ENCODE measurements at regions not wholly inside any gene's neighbourhood (a gene's known extent, or its start where the extent isn't known, plus 50 kb on each side); places are given as distances from the start of the nearest gene placed in this dataset.
A peak's percentile ranks its signal among the peaks of the same experiment; 100 is the strongest.

DNA sequence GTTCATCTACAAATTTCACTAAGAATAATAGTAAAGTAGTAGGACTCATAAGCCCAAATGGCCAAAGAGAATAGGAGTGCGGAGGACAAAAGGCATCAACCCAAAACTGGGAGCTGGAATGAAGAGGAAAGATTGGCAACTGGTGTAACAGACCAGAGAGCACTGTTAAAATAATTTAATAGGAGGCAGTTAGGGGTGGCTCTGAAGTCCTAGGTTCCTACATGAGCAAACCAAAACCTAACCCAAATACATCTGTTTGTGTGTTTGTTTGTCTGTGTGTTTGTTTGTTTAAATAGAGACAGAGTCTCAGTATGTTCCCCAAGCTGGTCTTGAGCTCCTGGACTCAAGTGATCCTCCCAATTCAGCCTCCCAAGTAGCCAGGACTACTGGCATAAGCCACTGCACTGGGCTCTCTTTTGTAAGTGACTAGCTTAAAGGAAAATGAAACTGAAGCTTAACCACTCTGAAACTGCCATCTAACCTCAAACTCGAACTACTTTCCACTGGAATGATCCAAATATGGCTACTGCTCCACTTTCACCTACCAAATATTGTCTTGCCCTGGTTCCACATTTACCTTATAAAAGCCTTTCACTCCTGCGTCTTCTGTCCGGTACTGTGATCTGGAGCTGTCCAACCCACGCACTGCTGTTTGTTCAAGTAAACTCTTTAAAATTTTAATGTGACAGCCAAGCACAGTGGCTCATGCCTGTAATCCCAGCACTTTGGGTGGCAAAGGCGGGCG is 94.9 kb downstream of the AKR1D1 start:
- ATAC-seq (no peak), DNase-seq (ENCODE audit: low read depth, low spot score) (no peak)
- Histone ChIP-seq H3K27ac (ENCODE audit: low read depth, low read length) (no peak overlapping the region), H3K36me3 (ENCODE audit: control insufficient read depth in 1 of 2, insufficient read depth in 2 of 2, low read length in 2 of 2) (no peaks in the 10 kb centered on the region; a peak in 1 of 4 replicates), H3K9me2 (ENCODE audit: insufficient read depth) (no peaks in the 10 kb centered on the region), H2AFZ (ENCODE audit: low read depth, low read length, poor library complexity, severe bottlenecking) (no peak overlapping the region), H3K9ac (ENCODE audit: low read length) (no peak overlapping the region), H3K4me3 (replicated peaks in 1 of 2; ENCODE audit: low read depth in 1 of 2, low read length in 2 of 2) (no peak overlapping the region), H4K20me1 (ENCODE audit: insufficient read depth) (no peaks in the 10 kb centered on the region), H3K79me2 (ENCODE audit: insufficient read depth, low read length) (no peaks in the 10 kb centered on the region), H3K9me3 (ENCODE audit: control insufficient read depth in 1 of 2, insufficient read depth in 1 of 2, low read depth in 1 of 2, low read length in 2 of 2) (no peaks in the 10 kb centered on the region), H3K4me2 (ENCODE audit: low read length) (no peak overlapping the region), H3K4me1 (ENCODE audit: control insufficient read depth in 1 of 2, insufficient read depth in 2 of 2, low read length in 2 of 2) (no peaks in the 10 kb centered on the region), H3K27me3 (ENCODE audit: insufficient read depth, low read length) (no peaks in the 10 kb centered on the region)
- no TSS peak for BruUV-seq (replicated peaks)
- POLR2A ChIA-PET = no interaction called here
- CTCF ChIA-PET = interaction anchor here (1.2 kb wide), 1 partner anchor 10 kb away, joined by 3 read pairs; no protein-coding TSS in a partner anchor
- intact Hi-C loops (cut with micrococcal nuclease) = no loop called here
- TF ChIP-seq, protein P1, sequence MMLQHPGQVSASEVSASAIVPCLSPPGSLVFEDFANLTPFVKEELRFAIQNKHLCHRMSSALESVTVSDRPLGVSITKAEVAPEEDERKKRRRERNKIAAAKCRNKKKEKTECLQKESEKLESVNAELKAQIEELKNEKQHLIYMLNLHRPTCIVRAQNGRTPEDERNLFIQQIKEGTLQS (IDR thresholded peaks at IDR 0.05) = no peak
- TF ChIP-seq REST (IDR thresholded peaks at IDR 0.05; ENCODE audit: low read depth) (0 out of 2 replicates have a peak, but pooled peaks have one; percentile 6), EZH2 (IDR thresholded peaks at IDR 0.05) (no peak), ZFX (IDR thresholded peaks at IDR 0.05) (no peak)
- RAD21 ChIA-PET (ENCODE audit: low non-redundant PET in 1 of 2, low total read pairs in 2 of 2, uncharacterized antibody in 2 of 2, unreplicated experiment in 2 of 2) = no interaction called here

- Histone ChIP-seq H4K20me1 (ENCODE audit: insufficient read depth) (no peaks in the 10 kb centered on the region), H3K79me2 (ENCODE audit: insufficient read depth, low read length) (no peaks in the 10 kb centered on the region), H3K9ac (ENCODE audit: low read length) (no peak overlapping the region), H3K36me3 (ENCODE audit: control insufficient read depth in 1 of 2, insufficient read depth in 2 of 2, low read length in 2 of 2) (no peaks in the 10 kb centered on the region; a peak in 1 of 4 replicates), H2AFZ (ENCODE audit: low read depth, low read length, poor library complexity, severe bottlenecking) (no peak overlapping the region), H3K4me1 (ENCODE audit: control insufficient read depth in 1 of 2, insufficient read depth in 2 of 2, low read length in 2 of 2) (no peaks in the 10 kb centered on the region), H3K27ac (ENCODE audit: low read depth, low read length) (no peak overlapping the region), H3K9me3 (ENCODE audit: control insufficient read depth in 1 of 2, insufficient read depth in 1 of 2, low read depth in 1 of 2, low read length in 2 of 2) (no peaks in the 10 kb centered on the region), H3K4me3 (replicated peaks in 1 of 2; ENCODE audit: low read depth in 1 of 2, low read length in 2 of 2) (no peak overlapping the region), H3K9me2 (ENCODE audit: insufficient read depth) (no peaks in the 10 kb centered on the region), H3K4me2 (ENCODE audit: low read length) (no peak overlapping the region), H3K27me3 (ENCODE audit: insufficient read depth, low read length) (no peaks in the 10 kb centered on the region)
- DNase-seq (ENCODE audit: low read depth, low spot score) (no peak), ATAC-seq (no peak)
- ChIA-PET CTCF (no interaction called here), POLR2A (no interaction called here), RAD21 (ENCODE audit: low non-redundant PET in 1 of 2, low total read pairs in 2 of 2, uncharacterized antibody in 2 of 2, unreplicated experiment in 2 of 2) (no interaction called here)
- no TSS peak for BruUV-seq (replicated peaks)
- TF ChIP-seq EZH2phosphoT487 (IDR thresholded peaks at IDR 0.05; ENCODE audit: borderline replicate concordance) (no peak), MAX (IDR thresholded peaks at IDR 0.05) (no peak), EZH2 (IDR thresholded peaks at IDR 0.05) (no peak), JUND (IDR thresholded peaks at IDR 0.05) (no peak), CBX3 (IDR thresholded peaks at IDR 0.05; ENCODE audit: low read depth) (no peak), POLR2A (IDR thresholded peaks at IDR 0.05; ENCODE audit: borderline replicate concordance, extremely low read depth, insufficient read depth, insufficient read length) (no peak), SRF (IDR thresholded peaks at IDR 0.05; ENCODE audit: low read depth) (no peak), ZFX (IDR thresholded peaks at IDR 0.05) (no peak)
- intact Hi-C loops (cut with micrococcal nuclease) = no loop called here
Measured at GRCh38 chr7:138173548-138173947, 97.3 kb downstream of the AKR1D1 start.

Measured in HCT116 (cell line).